NT2/D1 (cell line): ENCODE measurements at regions not wholly inside any gene's neighbourhood (a gene's known extent, or its start where the extent isn't known, plus 50 kb on each side); places are given as distances from the start of the nearest gene placed in this dataset.

Source experiments
- SUZ12 ChIP-seq: IDR thresholded peaks from 2 replicates; pipeline ENCODE4 v1.6.1; 2011; ENCODE audit not compliant: insufficient read length, insufficient read depth; ENCODE audit errors: extremely low read depth
- YY1 ChIP-seq: IDR thresholded peaks from 2 replicates; pipeline ENCODE4 v1.6.1; 2011; ENCODE audit not compliant: insufficient read length, insufficient read depth
- ZNF274 ChIP-seq: IDR thresholded peaks from 2 replicates; pipeline ENCODE4 v1.6.1; 2011; ENCODE audit warnings: mild to moderate bottlenecking, low read depth, low read length

DNA sequence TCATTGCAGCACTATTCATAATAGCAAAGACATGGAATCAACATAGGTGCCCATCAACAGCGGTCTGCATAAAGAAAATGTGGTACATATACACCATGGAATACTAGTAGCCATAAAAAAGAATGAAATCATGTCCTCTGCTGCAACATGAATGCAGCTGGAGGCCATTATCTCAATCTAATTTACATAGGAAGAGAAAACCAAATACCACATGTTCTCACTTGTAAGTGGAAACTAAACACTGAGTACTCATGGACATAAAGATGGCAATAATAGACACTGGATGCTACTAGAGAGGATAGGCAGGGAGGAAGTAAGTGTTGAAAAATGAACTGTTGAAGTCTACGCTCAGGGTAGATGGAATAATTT lies 203.9 kb upstream of the CDH9 start:
- TF ChIP-seq SUZ12 (no peak), YY1 (no peak), ZNF274 (no peak)
